HCT116 (cell line): ENCODE measurements at regions not wholly inside any gene's neighbourhood (a gene's known extent, or its start where the extent isn't known, plus 50 kb on each side); places are given as distances from the start of the nearest gene placed in this dataset.
"Not testable (repeated sequence)": the region's sequence is repeated elsewhere in the genome, so short reads cannot be mapped to it uniquely, and the experiment has no call there.

Experiments used
- ATAC-seq: fragments of 200-7000 bp; cut with Tn5 transposase; 2 replicates; pipeline ENCODE4 v1.9.1; 2020; ENCODE audit warnings: mild to moderate bottlenecking, moderate library complexity
- BruUV-seq: library from RNA; stranded (reverse); fragments of 400-500 nt; replicated peaks from 2 replicates; lab custom pipeline; 2021; lab: Mats Ljungman, UMichigan
- CTCF ChIA-PET: fragments of 300-600 bp; sonication (Branson Sonifier 250); formaldehyde crosslinking; loops from one replicate; lab custom pipeline; 2021; ENCODE audit warnings: antibody characterized with exemption; lab: Charles Lee
- POLR2A ChIA-PET: fragments of 300-600, 350-600 bp; sonication (Branson Sonifier 250); formaldehyde crosslinking; loops from one replicate; lab custom pipeline; 2021; ENCODE audit warnings: antibody characterized with exemption; lab: Charles Lee
- RAD21 ChIA-PET, 2 experiments: fragments of 300-600 bp; sonication (Branson Sonifier 250); formaldehyde crosslinking; loops; one replicate each; lab custom pipeline; 2023; ENCODE audit warnings: low total read pairs in 2 of 2; ENCODE audit not compliant: uncharacterized antibody in 2 of 2, unreplicated experiment in 2 of 2, low non-redundant PET in 1 of 2; lab: Charles Lee
- DNase-seq: peaks from one replicate; pipeline ENCODE4 v3.0.0-alpha.2; 2010; ENCODE audit warnings: low read depth, low spot score
- H2AFZ ChIP-seq: fragments of 200-600 bp; shearing (Covaris generic), sonication (generic); 2 replicates; pipeline ENCODE4 v1.6.1; 2017; ENCODE audit warnings: low read depth, mixed run types, mixed read lengths, antibody characterized with exemption, low read length; ENCODE audit not compliant: poor library complexity, severe bottlenecking
- H3K27ac ChIP-seq: 2 replicates; pipeline ENCODE4 v1.5.1; 2012; ENCODE audit warnings: low read depth, low read length
- H3K27me3 ChIP-seq: fragments of 200-600 bp; sonication (generic); 2 replicates; pipeline ENCODE4 v1.6.1; 2016; ENCODE audit warnings: mixed run types, low read length, mixed read lengths; ENCODE audit not compliant: insufficient read depth
- H3K36me3 ChIP-seq, 2 experiments: fragments of 200-500 bp in 1 of 2; fragments of 200-600 bp in 1 of 2; sonication (Bioruptor generic) in 1 of 2; sonication (generic) in 1 of 2; 2 replicates each; pipeline versions ENCODE4 v1.5.1 to v1.6.1; 2014 to 2016; ENCODE audit warnings: low read length in 2 of 2, inconsistent platforms in 1 of 2, mixed read lengths in 1 of 2, mixed run types in 1 of 2; ENCODE audit not compliant: insufficient read depth in 2 of 2, control insufficient read depth in 1 of 2
- H3K4me1 ChIP-seq, 2 experiments: fragments of 200-600 bp in 1 of 2; sonication (generic) in 1 of 2; 2 replicates each; pipeline versions ENCODE4 v1.5.1 to v1.6.1; 2012 to 2017; ENCODE audit warnings: low read length in 2 of 2, inconsistent platforms in 1 of 2, mild to moderate bottlenecking in 1 of 2, mixed read lengths in 1 of 2, mixed run types in 1 of 2, moderate library complexity in 1 of 2; ENCODE audit not compliant: insufficient read depth in 2 of 2, control insufficient read depth in 1 of 2
- H3K4me2 ChIP-seq: fragments of 200-600 bp; sonication (generic); 2 replicates; pipeline ENCODE4 v1.6.1; 2017; ENCODE audit warnings: mixed run types, low read length, mixed read lengths
- H3K4me3 ChIP-seq, 2 experiments: fragments of 200-600 bp in 1 of 2; sonication (generic) in 1 of 2; replicated peaks in 1 of 2; 2 replicates each; pipeline ENCODE4 v1.5.1; 2011 to 2016; ENCODE audit warnings: low read length in 2 of 2, control low read depth in 1 of 2, low read depth in 1 of 2, mild to moderate bottlenecking in 1 of 2, mixed read lengths in 1 of 2, mixed run types in 1 of 2
- H3K79me2 ChIP-seq: fragments of 200-600 bp; sonication (generic); 2 replicates; pipeline ENCODE4 v1.6.1; 2017; ENCODE audit warnings: mild to moderate bottlenecking, mixed run types, low read length, moderate library complexity, mixed read lengths; ENCODE audit not compliant: insufficient read depth
- H3K9ac ChIP-seq: fragments of 200-600 bp; sonication (generic); 2 replicates; pipeline ENCODE4 v1.6.1; 2016; ENCODE audit warnings: low read length, mixed read lengths
- H3K9me2 ChIP-seq: fragments of 200-600 bp; sonication (generic), shearing (Covaris generic); 2 replicates; pipeline ENCODE4 v1.6.1; 2017; ENCODE audit warnings: mixed run types, mild to moderate bottlenecking, moderate library complexity; ENCODE audit not compliant: insufficient read depth
- H3K9me3 ChIP-seq, 2 experiments: fragments of 200-500 bp in 1 of 2; fragments of 200-600 bp in 1 of 2; sonication (Bioruptor generic) in 1 of 2; sonication (generic) in 1 of 2; 2 replicates each; pipeline ENCODE4 v1.6.1; 2014 to 2017; ENCODE audit warnings: low read length in 2 of 2, mixed read lengths in 2 of 2, inconsistent platforms in 1 of 2, low read depth in 1 of 2, mild to moderate bottlenecking in 1 of 2, mixed run types in 1 of 2, moderate library complexity in 1 of 2; ENCODE audit not compliant: control insufficient read depth in 1 of 2, insufficient read depth in 1 of 2
- H4K20me1 ChIP-seq: fragments of 200-600 bp; sonication (generic), shearing (Covaris generic); 2 replicates; pipeline ENCODE4 v1.6.1; 2017; ENCODE audit warnings: mixed run types, mild to moderate bottlenecking, moderate library complexity; ENCODE audit not compliant: insufficient read depth
- CEBPB ChIP-seq: IDR thresholded peaks from 2 replicates; pipeline ENCODE4 v1.6.1; 2012; ENCODE audit warnings: low read depth
- EGR1 ChIP-seq: IDR thresholded peaks from 2 replicates; pipeline ENCODE4 v1.6.1; 2012; ENCODE audit warnings: low read depth
- ELF1 ChIP-seq: IDR thresholded peaks from 2 replicates; pipeline ENCODE4 v1.6.1; 2012; ENCODE audit warnings: low read depth, borderline replicate concordance
- FOSL1 ChIP-seq: IDR thresholded peaks from 2 replicates; pipeline ENCODE4 v1.6.1; 2012; ENCODE audit warnings: low read depth
- SIN3A ChIP-seq: IDR thresholded peaks from 2 replicates; pipeline ENCODE4 v1.6.1; 2012; ENCODE audit warnings: low read depth
- SP1 ChIP-seq: IDR thresholded peaks from 2 replicates; pipeline ENCODE4 v1.6.1; 2012; ENCODE audit warnings: low read depth
- SRF ChIP-seq: IDR thresholded peaks from 2 replicates; pipeline ENCODE4 v1.6.1; 2012; ENCODE audit warnings: low read depth
- YY1 ChIP-seq: IDR thresholded peaks from 2 replicates; pipeline ENCODE4 v1.6.1; 2011; ENCODE audit warnings: low read length, low read depth, moderate library complexity, mild to moderate bottlenecking; ENCODE audit not compliant: insufficient replicate concordance; ENCODE audit errors: extremely low read depth
- intact Hi-C: fragments of 100-400 bp; cut with micrococcal nuclease; formaldehyde crosslinking; loops from 2 replicates; pipeline ENCODE4 v1.10.0; 2022
- TF ChIP-seq, protein P1 (sequence below): IDR thresholded peaks from 2 replicates; pipeline ENCODE4 v1.6.1; 2012; ENCODE audit warnings: low read depth

DNA sequence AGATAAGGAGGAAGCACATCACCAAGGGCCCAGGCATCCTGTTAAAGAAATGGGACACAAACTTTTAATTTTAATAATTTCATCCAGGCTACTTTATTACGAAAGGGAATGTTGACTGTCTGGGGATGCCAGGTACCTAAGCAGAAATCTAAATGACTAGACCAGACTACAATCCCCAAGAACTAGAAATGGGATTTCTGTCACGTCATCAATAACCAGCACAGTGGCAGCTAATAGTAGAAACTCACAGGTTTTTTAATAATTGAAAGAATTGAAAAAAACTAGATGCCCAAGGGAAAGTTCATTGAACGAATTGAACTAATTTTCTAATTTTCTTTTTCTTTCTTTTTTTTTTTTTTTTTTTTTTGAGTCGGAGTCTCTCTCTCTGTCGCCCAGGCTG lies 789.3 kb downstream of the IGSF11 start:
- CTCF ChIA-PET: no interaction called here
- Histone ChIP-seq H3K27ac (no peak overlapping the region), H3K79me2 (no peaks in the 10 kb centered on the region), H3K4me3 (no peak overlapping the region), H3K36me3 (no peaks in the 10 kb centered on the region), H2AFZ (no peak overlapping the region), H4K20me1 (no peaks in the 10 kb centered on the region), H3K9ac (no peak overlapping the region), H3K27me3 (no peaks in the 10 kb centered on the region), H3K4me1 (no peaks in the 10 kb centered on the region), H3K9me2 (no peaks in the 10 kb centered on the region), H3K4me2 (no peak overlapping the region), H3K9me3 (no peaks in the 10 kb centered on the region)
- RAD21 ChIA-PET: no interaction called here
- DNase-seq (no peak), ATAC-seq (no peak)
- POLR2A ChIA-PET: no interaction called here
- no peak for TF ChIP-seq SIN3A
- intact Hi-C loops: no loop called here
- BruUV-seq: no TSS peak

DNA sequence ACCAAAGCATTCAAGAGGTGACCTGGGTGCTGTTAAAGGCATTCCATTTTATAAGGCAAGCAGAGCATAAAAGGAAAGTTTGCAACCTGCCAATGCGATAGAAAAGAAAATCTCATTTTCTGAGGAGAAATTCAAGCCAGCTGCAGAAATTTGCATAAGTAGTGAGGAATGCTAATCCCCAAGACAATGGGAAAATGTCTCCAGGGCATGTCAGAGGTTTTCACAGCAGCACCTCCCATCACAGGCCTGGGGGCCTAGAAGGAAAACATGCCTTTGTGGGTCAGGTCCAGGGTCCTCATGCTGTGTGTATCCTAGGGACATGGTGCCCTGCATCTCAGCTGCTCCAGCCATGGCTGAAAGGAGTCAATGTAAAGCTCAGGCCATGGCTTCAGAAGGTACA lies 775.8 kb downstream of the IGSF11 start:
- BruUV-seq, H3K4me2 ChIP-seq, CTCF ChIA-PET, RAD21 ChIA-PET, DNase-seq, ATAC-seq, POLR2A ChIA-PET, H3K4me1 ChIP-seq, H3K9me2 ChIP-seq, H3K27ac ChIP-seq, H3K27me3 ChIP-seq, H3K9me3 ChIP-seq, H3K79me2 ChIP-seq, H3K4me3 ChIP-seq, H4K20me1 ChIP-seq, H3K9ac ChIP-seq, H3K36me3 ChIP-seq, intact Hi-C loops, H2AFZ ChIP-seq: not testable (repeated sequence)

DNA sequence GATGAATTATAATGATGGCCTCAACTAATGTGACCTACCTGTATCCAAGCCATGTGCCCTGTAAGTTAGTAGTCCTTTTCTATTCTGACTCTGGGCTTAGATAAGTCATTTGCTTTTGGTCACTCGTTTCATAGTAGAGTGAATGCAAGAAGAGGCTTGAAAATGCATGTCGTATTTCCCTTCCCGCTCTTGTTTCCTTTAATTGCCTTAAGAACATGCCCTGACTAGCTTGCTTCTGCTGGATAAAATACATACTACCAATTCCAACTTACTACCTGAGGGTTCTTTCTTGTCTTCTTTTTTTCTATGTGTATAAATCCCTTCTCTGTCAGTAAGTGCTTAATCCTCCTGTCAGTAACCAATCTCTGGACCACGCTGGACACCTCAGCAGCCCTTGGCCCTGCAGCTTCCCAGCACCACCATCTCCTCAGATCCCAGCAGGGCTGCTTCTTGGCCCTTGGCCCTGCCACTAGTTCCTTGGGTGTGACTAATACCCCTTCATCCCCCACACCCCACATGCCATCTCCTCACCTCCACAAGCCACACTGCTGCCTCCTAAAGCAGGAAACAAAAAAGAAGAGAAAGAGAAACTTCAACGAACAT lies 771.7 kb downstream of the IGSF11 start:
- no peak overlapping the region for H2AFZ ChIP-seq
- no peak for TF ChIP-seq FOSL1
- no peak for TF ChIP-seq SRF
- TF ChIP-seq, protein P1, sequence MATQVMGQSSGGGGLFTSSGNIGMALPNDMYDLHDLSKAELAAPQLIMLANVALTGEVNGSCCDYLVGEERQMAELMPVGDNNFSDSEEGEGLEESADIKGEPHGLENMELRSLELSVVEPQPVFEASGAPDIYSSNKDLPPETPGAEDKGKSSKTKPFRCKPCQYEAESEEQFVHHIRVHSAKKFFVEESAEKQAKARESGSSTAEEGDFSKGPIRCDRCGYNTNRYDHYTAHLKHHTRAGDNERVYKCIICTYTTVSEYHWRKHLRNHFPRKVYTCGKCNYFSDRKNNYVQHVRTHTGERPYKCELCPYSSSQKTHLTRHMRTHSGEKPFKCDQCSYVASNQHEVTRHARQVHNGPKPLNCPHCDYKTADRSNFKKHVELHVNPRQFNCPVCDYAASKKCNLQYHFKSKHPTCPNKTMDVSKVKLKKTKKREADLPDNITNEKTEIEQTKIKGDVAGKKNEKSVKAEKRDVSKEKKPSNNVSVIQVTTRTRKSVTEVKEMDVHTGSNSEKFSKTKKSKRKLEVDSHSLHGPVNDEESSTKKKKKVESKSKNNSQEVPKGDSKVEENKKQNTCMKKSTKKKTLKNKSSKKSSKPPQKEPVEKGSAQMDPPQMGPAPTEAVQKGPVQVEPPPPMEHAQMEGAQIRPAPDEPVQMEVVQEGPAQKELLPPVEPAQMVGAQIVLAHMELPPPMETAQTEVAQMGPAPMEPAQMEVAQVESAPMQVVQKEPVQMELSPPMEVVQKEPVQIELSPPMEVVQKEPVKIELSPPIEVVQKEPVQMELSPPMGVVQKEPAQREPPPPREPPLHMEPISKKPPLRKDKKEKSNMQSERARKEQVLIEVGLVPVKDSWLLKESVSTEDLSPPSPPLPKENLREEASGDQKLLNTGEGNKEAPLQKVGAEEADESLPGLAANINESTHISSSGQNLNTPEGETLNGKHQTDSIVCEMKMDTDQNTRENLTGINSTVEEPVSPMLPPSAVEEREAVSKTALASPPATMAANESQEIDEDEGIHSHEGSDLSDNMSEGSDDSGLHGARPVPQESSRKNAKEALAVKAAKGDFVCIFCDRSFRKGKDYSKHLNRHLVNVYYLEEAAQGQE: no peak
- TF ChIP-seq YY1: no peak
- no peak for TF ChIP-seq SP1
- no peak for TF ChIP-seq ELF1
- no peak for TF ChIP-seq EGR1
- TF ChIP-seq CEBPB: no peak

More for the DNA sequence above, 771.7 kb downstream of the IGSF11 start:
- ChIA-PET RAD21 (no interaction called here), CTCF (no interaction called here), POLR2A (no interaction called here)
- no peak overlapping the region for H3K27ac ChIP-seq
- no peaks in the 10 kb centered on the region for H3K36me3 ChIP-seq
- DNase-seq (no peak), ATAC-seq (no peak)
- no peaks in the 10 kb centered on the region for H3K27me3 ChIP-seq
- intact Hi-C loops: no loop called here
- H3K4me2 ChIP-seq: no peak overlapping the region
- H3K4me1 ChIP-seq: no peaks in the 10 kb centered on the region
- H3K79me2 ChIP-seq: no peaks in the 10 kb centered on the region
- H3K9me2 ChIP-seq: no peaks in the 10 kb centered on the region
- no peaks in the 10 kb centered on the region for H4K20me1 ChIP-seq
- BruUV-seq: no TSS peak
- no peak overlapping the region for H3K9ac ChIP-seq
- no peaks in the 10 kb centered on the region for H3K9me3 ChIP-seq
- no peak overlapping the region for H3K4me3 ChIP-seq
